ENCODE measurements at regions not wholly inside any gene's neighbourhood (a gene's known extent, or its start where the extent isn't known, plus 50 kb on each side); places are given as distances from the start of the nearest gene placed in this dataset.
A peak's percentile ranks its signal among the peaks of the same experiment; 100 is the strongest.

GRCh38 chr12:23049180-23049579, 424.2 kb downstream of the ETNK1 start:
- no peak overlapping the region for H3K27ac ChIP-seq (ENCODE audit: low read depth)
- H3K4me2 ChIP-seq, result no peak overlapping the region
- TF ChIP-seq EZH2 (IDR thresholded peaks at IDR 0.05; ENCODE audit: low read depth, unreplicated experiment) (no peak), CREB1 (CRISPR knock-in tag; IDR thresholded peaks at IDR 0.05; ENCODE audit: low read depth) (no peak)
- TF ChIP-seq, protein P1, sequence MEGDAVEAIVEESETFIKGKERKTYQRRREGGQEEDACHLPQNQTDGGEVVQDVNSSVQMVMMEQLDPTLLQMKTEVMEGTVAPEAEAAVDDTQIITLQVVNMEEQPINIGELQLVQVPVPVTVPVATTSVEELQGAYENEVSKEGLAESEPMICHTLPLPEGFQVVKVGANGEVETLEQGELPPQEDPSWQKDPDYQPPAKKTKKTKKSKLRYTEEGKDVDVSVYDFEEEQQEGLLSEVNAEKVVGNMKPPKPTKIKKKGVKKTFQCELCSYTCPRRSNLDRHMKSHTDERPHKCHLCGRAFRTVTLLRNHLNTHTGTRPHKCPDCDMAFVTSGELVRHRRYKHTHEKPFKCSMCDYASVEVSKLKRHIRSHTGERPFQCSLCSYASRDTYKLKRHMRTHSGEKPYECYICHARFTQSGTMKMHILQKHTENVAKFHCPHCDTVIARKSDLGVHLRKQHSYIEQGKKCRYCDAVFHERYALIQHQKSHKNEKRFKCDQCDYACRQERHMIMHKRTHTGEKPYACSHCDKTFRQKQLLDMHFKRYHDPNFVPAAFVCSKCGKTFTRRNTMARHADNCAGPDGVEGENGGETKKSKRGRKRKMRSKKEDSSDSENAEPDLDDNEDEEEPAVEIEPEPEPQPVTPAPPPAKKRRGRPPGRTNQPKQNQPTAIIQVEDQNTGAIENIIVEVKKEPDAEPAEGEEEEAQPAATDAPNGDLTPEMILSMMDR (conservative IDR thresholded peaks at IDR 0.05; ENCODE audit: low read depth in 2 of 2), result no peak
- no peaks in the 10 kb centered on the region for H3K9me3 Mint-ChIP-seq
- DNase-seq (ENCODE audit: low spot score), result no peak
- H3K4me1 Mint-ChIP-seq, result peaks cover 5% of the 10 kb centered on the region
- ATAC-seq, result no peak
- H3K27me3 ChIP-seq (ENCODE audit: insufficient read depth), result no peaks in the 10 kb centered on the region
- H3K79me2 ChIP-seq (replicated peaks; ENCODE audit: insufficient read depth), result no peaks in the 10 kb centered on the region
- peak overlapping the region; percentile 45; the same call in 1 of the 2 replicates for H2AFZ ChIP-seq
- H3K9me2 ChIP-seq (ENCODE audit: insufficient read depth), result no peaks in the 10 kb centered on the region
- H3K36me3 ChIP-seq (ENCODE audit: insufficient read depth), result no peaks in the 10 kb centered on the region
- no peaks in the 10 kb centered on the region; the same call in 2 of the 3 replicates for H3K36me3 Mint-ChIP-seq (ENCODE audit: low read depth)
- no peak overlapping the region for H3K27ac Mint-ChIP-seq
- H3K27me3 Mint-ChIP-seq (ENCODE audit: insufficient read depth, low read depth, poor library complexity), result no peaks in the 10 kb centered on the region
- H3K4me3 ChIP-seq, result no peak overlapping the region
- no peaks in the 10 kb centered on the region for H4K20me1 ChIP-seq (replicated peaks; ENCODE audit: insufficient read depth)
- H3K4me3 Mint-ChIP-seq, result no peak overlapping the region
- H3K4me1 ChIP-seq (ENCODE audit: insufficient read depth), result 0 out of 2 replicates have a peak, but pooled peaks cover 3% of the 10 kb centered on the region
- no peaks in the 10 kb centered on the region for H3F3A ChIP-seq (replicated peaks; ENCODE audit: low read depth)

GRCh38 chr12:23055004-23055403, 430.0 kb downstream of the ETNK1 start:
- Mint-ChIP-seq H3K27ac (no peak overlapping the region), H3K36me3 (ENCODE audit: low read depth) (no peaks in the 10 kb centered on the region; the same call in 2 of the 3 replicates), H3K27me3 (ENCODE audit: insufficient read depth, low read depth, poor library complexity) (no peaks in the 10 kb centered on the region), H3K4me1 (no peaks in the 10 kb centered on the region), H3K4me3 (no peak overlapping the region), H3K9me3 (no peaks in the 10 kb centered on the region)
- no peaks in the 10 kb centered on the region for H3K27me3 ChIP-seq (ENCODE audit: insufficient read depth)
- DNase-seq (ENCODE audit: low spot score), result peak; percentile 80
- H4K20me1 ChIP-seq (replicated peaks; ENCODE audit: insufficient read depth), result no peaks in the 10 kb centered on the region
- peak; percentile 89 for ATAC-seq
- H2AFZ ChIP-seq, result no peak overlapping the region
- no peak overlapping the region for H3K27ac ChIP-seq (ENCODE audit: low read depth)
- no peaks in the 10 kb centered on the region for H3K9me2 ChIP-seq (ENCODE audit: insufficient read depth)
- H3K4me2 ChIP-seq, result no peak overlapping the region
- no peaks in the 10 kb centered on the region for H3K36me3 ChIP-seq (ENCODE audit: insufficient read depth)
- H3F3A ChIP-seq (replicated peaks; ENCODE audit: low read depth), result no peaks in the 10 kb centered on the region
- no peak overlapping the region for H3K4me3 ChIP-seq
- TF ChIP-seq EZH2phosphoT487 (IDR thresholded peaks at IDR 0.05; ENCODE audit: unreplicated experiment), result no peak
- TF ChIP-seq, protein P1 (conservative IDR thresholded peaks at IDR 0.05; ENCODE audit: low read depth in 2 of 2), result peak; percentile 95 to 96
- H3K4me1 ChIP-seq (ENCODE audit: insufficient read depth), result no peaks in the 10 kb centered on the region
- no peaks in the 10 kb centered on the region for H3K79me2 ChIP-seq (replicated peaks; ENCODE audit: insufficient read depth)

DNA sequence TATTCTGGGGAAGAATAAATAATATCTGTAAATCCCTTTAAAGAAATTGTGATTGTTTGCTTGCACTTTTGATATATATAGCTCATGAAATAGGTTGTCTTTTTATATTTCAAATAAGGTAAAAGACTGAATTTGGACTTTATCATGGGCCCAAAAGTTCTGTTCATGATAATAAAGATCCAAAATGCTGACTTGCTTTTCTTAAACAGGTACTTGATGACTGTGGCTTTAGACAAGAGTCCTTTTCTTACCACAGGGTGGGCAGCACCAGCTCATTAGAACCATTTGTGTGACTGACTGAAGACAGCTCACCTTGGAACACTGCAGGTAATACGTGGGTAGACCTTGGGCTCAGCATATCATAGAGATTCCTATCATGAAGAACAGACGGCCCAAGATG, 432.6 kb downstream of the ETNK1 start:
- no peak overlapping the region for H3K27ac ChIP-seq (ENCODE audit: low read depth)
- H3K27ac Mint-ChIP-seq, result no peak overlapping the region
- TF ChIP-seq, protein P1 (conservative IDR thresholded peaks at IDR 0.05; ENCODE audit: low read depth in 2 of 2), result no peak
- TF ChIP-seq NANOG (IDR thresholded peaks at IDR 0.05; ENCODE audit: borderline replicate concordance), result no peak
- TF ChIP-seq CREB1 (CRISPR knock-in tag; IDR thresholded peaks at IDR 0.05; ENCODE audit: low read depth), result no peak
- no peak for TF ChIP-seq ZNF331 (CRISPR knock-in tag; IDR thresholded peaks at IDR 0.05; ENCODE audit: low read depth)
- no peak for TF ChIP-seq REST (IDR thresholded peaks at IDR 0.05; ENCODE audit: unreplicated experiment)
- no peak for TF ChIP-seq POLR2AphosphoS5 (IDR thresholded peaks at IDR 0.05; ENCODE audit: low read depth)

More for the DNA sequence above, 432.6 kb downstream of the ETNK1 start:
- no peaks in the 10 kb centered on the region for H3K27me3 Mint-ChIP-seq (ENCODE audit: insufficient read depth, low read depth, poor library complexity)
- Histone ChIP-seq H3K36me3 (ENCODE audit: insufficient read depth) (no peaks in the 10 kb centered on the region), H3K4me3 (no peak overlapping the region), H3K79me2 (replicated peaks; ENCODE audit: insufficient read depth) (no peaks in the 10 kb centered on the region), H3K9me2 (ENCODE audit: insufficient read depth) (no peaks in the 10 kb centered on the region), H2AFZ (no peak overlapping the region), H4K20me1 (replicated peaks; ENCODE audit: insufficient read depth) (no peaks in the 10 kb centered on the region), H3F3A (replicated peaks; ENCODE audit: low read depth) (no peaks in the 10 kb centered on the region), H3K4me1 (ENCODE audit: insufficient read depth) (0 out of 2 replicates have a peak, but pooled peaks cover 4% of the 10 kb centered on the region), H3K4me2 (no peak overlapping the region), H3K27me3 (ENCODE audit: insufficient read depth) (no peaks in the 10 kb centered on the region)
- H3K36me3 Mint-ChIP-seq (ENCODE audit: low read depth), result no peaks in the 10 kb centered on the region; the same call in 2 of the 3 replicates
- no peak overlapping the region for H3K4me3 Mint-ChIP-seq
- H3K9me3 Mint-ChIP-seq, result no peaks in the 10 kb centered on the region
- ATAC-seq, result no peak
- H3K4me1 Mint-ChIP-seq, result no peaks in the 10 kb centered on the region
- DNase-seq (ENCODE audit: low spot score), result no peak

All from GM23338 (cell line).